Endothelial cell of umbilical vein (primary cell): ENCODE measurements at regions not wholly inside any gene's neighbourhood (a gene's known extent, or its start where the extent isn't known, plus 50 kb on each side); places are given as distances from the start of the nearest gene placed in this dataset.
A peak's percentile ranks its signal among the peaks of the same experiment; 100 is the strongest.

Source experiments
- BruUV-seq: library from RNA; stranded (reverse); fragments of 400-500 nt; replicated peaks from 2 replicates; lab custom pipeline; 2021; lab: Mats Ljungman, UMichigan
- CTCF ChIA-PET: fragments of 300-600, 350-600 bp; sonication (Branson Sonifier 250); formaldehyde crosslinking; loops from one replicate; lab custom pipeline; 2021; ENCODE audit warnings: antibody characterized with exemption, inconsistent platforms; lab: Charles Lee
- POLR2A ChIA-PET: fragments of 300-600, 350-600 bp; sonication (Branson Sonifier 250); formaldehyde crosslinking; loops from one replicate; lab custom pipeline; 2021; ENCODE audit warnings: antibody characterized with exemption, inconsistent platforms; lab: Charles Lee
- DNase-seq: peaks from one replicate; pipeline ENCODE4 v3.0.0-alpha.2; 2011; ENCODE audit warnings: low read depth, low spot score
- FAIRE-seq: peaks from 2 replicates; lab custom pipeline; 2011; peaks lifted over from hg19 to GRCh38; lab: Jason Lieb, UNC
- H2AFZ ChIP-seq: 2 replicates; pipeline ENCODE4 v1.6.0; 2012; ENCODE audit warnings: low read depth, low read length, control low read depth, inconsistent platforms
- H3K27ac ChIP-seq: 2 replicates; pipeline ENCODE4 v1.5.1; 2011; ENCODE audit warnings: low read depth, mild to moderate bottlenecking, control low read depth, low read length, moderate library complexity; ENCODE audit not compliant: insufficient read depth
- H3K27me3 ChIP-seq, 2 experiments: 2 replicates each; pipeline versions ENCODE4 v1.6.0 to v1.6.1; 2011; ENCODE audit warnings: low read length in 2 of 2, mixed read lengths in 1 of 2; ENCODE audit not compliant: control insufficient read depth in 2 of 2, insufficient read depth in 2 of 2
- H3K36me3 ChIP-seq, 2 experiments: 2 replicates in 1 of 2; 3 replicates in 1 of 2; pipeline ENCODE4 v1.5.1; 2011; ENCODE audit warnings: low read length in 2 of 2, mild to moderate bottlenecking in 1 of 2, moderate library complexity in 1 of 2; ENCODE audit not compliant: control insufficient read depth in 2 of 2, insufficient read depth in 2 of 2; ENCODE audit errors: extremely low read depth in 1 of 2
- H3K4me1 ChIP-seq: 3 replicates; pipeline ENCODE4 v1.5.1; 2011; ENCODE audit warnings: mild to moderate bottlenecking, low read length; ENCODE audit not compliant: control insufficient read depth, insufficient read depth; ENCODE audit errors: extremely low read depth
- H3K4me2 ChIP-seq: 2 replicates; pipeline ENCODE4 v1.6.1; 2011; ENCODE audit warnings: low read length, control low read depth, mixed read lengths; ENCODE audit not compliant: insufficient read depth
- H3K4me3 ChIP-seq, 3 experiments: fragments of 200-600 bp in 1 of 3; sonication (generic), shearing (Covaris generic) in 1 of 3; replicated peaks in 1 of 3; 2 replicates each; pipeline ENCODE4 v1.5.1; 2011 to 2016; ENCODE audit warnings: control low read depth in 3 of 3, low read length in 3 of 3, mild to moderate bottlenecking in 2 of 3, inconsistent platforms in 1 of 3, low read depth in 1 of 3, moderate library complexity in 1 of 3; ENCODE audit not compliant: insufficient read depth in 1 of 3
- H3K79me2 ChIP-seq: 2 replicates; pipeline ENCODE4 v1.6.0; 2012; ENCODE audit warnings: low read length, inconsistent platforms; ENCODE audit not compliant: control insufficient read depth, insufficient read depth
- H3K9ac ChIP-seq: replicated peaks from 2 replicates; pipeline ENCODE3; 2011; ENCODE audit warnings: low read length, control low read depth; ENCODE audit not compliant: insufficient read depth; ENCODE audit errors: extremely low read depth
- H3K9me1 ChIP-seq: replicated peaks from 3 replicates; pipeline ENCODE4 v1.6.0; 2011; ENCODE audit warnings: mild to moderate bottlenecking, low read length; ENCODE audit not compliant: control insufficient read depth, insufficient read depth; ENCODE audit errors: extremely low read depth
- H3K9me3 ChIP-seq: replicated peaks from 2 replicates; pipeline ENCODE4 v1.5.1; 2012; ENCODE audit warnings: low read length, inconsistent platforms; ENCODE audit not compliant: control insufficient read depth, insufficient read depth
- H4K20me1 ChIP-seq: replicated peaks from 2 replicates; pipeline ENCODE3; 2011; ENCODE audit warnings: mild to moderate bottlenecking, low read length; ENCODE audit not compliant: control insufficient read depth, insufficient read depth; ENCODE audit errors: extremely low read depth
- CTCF ChIP-seq, 2 donors: IDR thresholded peaks; 1 replicate in 1 of 2; 2 replicates in 1 of 2; pipeline ENCODE4 v1.5.1; 2011; ENCODE audit warnings: low read length in 2 of 2, mild to moderate bottlenecking in 2 of 2, moderate library complexity in 2 of 2, control low read depth in 1 of 2, inconsistent platforms in 1 of 2, low read depth in 1 of 2; ENCODE audit not compliant: insufficient read depth in 1 of 2; ENCODE audit errors: extremely low read depth in 1 of 2
- EZH2 ChIP-seq: IDR thresholded peaks from 2 replicates; pipeline ENCODE4 v1.6.1; 2012; ENCODE audit warnings: borderline replicate concordance, low read depth, mild to moderate bottlenecking, moderate library complexity, low read length, inconsistent platforms; ENCODE audit not compliant: severe bottlenecking
- FOS ChIP-seq: IDR thresholded peaks from 2 replicates; pipeline ENCODE4 v1.6.1; 2011; ENCODE audit warnings: mild to moderate bottlenecking, low read length, moderate library complexity, borderline replicate concordance; ENCODE audit not compliant: insufficient read depth
- GATA2 ChIP-seq: IDR thresholded peaks from 2 replicates; pipeline ENCODE4 v1.7.0; 2011; ENCODE audit warnings: low read depth, mild to moderate bottlenecking, moderate library complexity, mixed read lengths, low read length; ENCODE audit not compliant: insufficient read length, insufficient read depth
- JUN ChIP-seq: IDR thresholded peaks from 2 replicates; pipeline ENCODE4 v1.6.1; 2011; ENCODE audit warnings: borderline replicate concordance, low read depth; ENCODE audit not compliant: insufficient read length, insufficient read depth
- MYC ChIP-seq: IDR thresholded peaks from one replicate; pipeline ENCODE4 v1.6.1; 2011; ENCODE audit warnings: mild to moderate bottlenecking, low read depth, low read length
- POLR2A ChIP-seq: IDR thresholded peaks from 2 replicates; pipeline ENCODE4 v1.6.1; 2012; ENCODE audit warnings: low read depth, mild to moderate bottlenecking, control low read depth, low read length
- dilution Hi-C: fragments of 300-500 bp; cut with MboI; formaldehyde crosslinking; loops from one replicate; pipeline ENCODE4 v1.15.0; 2019; ENCODE audit warnings: low sequenced_read_pairs; ENCODE audit not compliant: extremely low pct_ligation_motif_present
- intact Hi-C: fragments of 100-400 bp; cut with micrococcal nuclease; formaldehyde crosslinking; loops from one replicate; pipeline ENCODE4 v1.10.0; 2022
- TF ChIP-seq, protein P1 (sequence below): IDR thresholded peaks from 2 replicates; pipeline ENCODE4 v1.6.1; 2011; ENCODE audit not compliant: insufficient read depth, insufficient read length

GRCh38 chr13:50130123-50130946 is 115.1 kb downstream of the KCNRG start:
- Histone ChIP-seq H3K4me1 (peaks cover 9% of the 10 kb centered on the region), H3K36me3 (no peaks in the 10 kb centered on the region), H3K4me3 (peak overlapping the region; percentile 1 to 35 (median 20)), H3K9ac (no peak overlapping the region), H2AFZ (peak overlapping the region; percentile 71), H3K9me3 (no peaks in the 10 kb centered on the region), H4K20me1 (no peaks in the 10 kb centered on the region), H3K4me2 (peak overlapping the region; percentile 70), H3K27ac (no peak overlapping the region), H3K27me3 (peaks cover 39 to 43% of the 10 kb centered on the region in 2 experiments), H3K79me2 (no peaks in the 10 kb centered on the region), H3K9me1 (no peaks in the 10 kb centered on the region)
- CTCF ChIA-PET, result interaction anchor here (0.7 to 1.7 kb wide), 7 partner anchors 15 to 671 kb away, joined by 3 to 6 read pairs (median 3); no protein-coding TSS in a partner anchor
- POLR2A ChIA-PET, result no interaction called here
- TF ChIP-seq CTCF (IDR thresholded peaks at IDR 0.05; ENCODE audit: extremely low read depth in 1 of 2, insufficient read depth in 1 of 2, low read depth in 1 of 2, low read length in 2 of 2), result no peak
- no peak for TF ChIP-seq POLR2A
- TF ChIP-seq EZH2, result no peak
- TF ChIP-seq, protein P1, sequence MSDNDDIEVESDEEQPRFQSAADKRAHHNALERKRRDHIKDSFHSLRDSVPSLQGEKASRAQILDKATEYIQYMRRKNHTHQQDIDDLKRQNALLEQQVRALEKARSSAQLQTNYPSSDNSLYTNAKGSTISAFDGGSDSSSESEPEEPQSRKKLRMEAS, result no peak
- TF ChIP-seq JUN, result no peak
- no peak for TF ChIP-seq GATA2
- no peak for TF ChIP-seq MYC
- TF ChIP-seq FOS, result no peak
- intact Hi-C loops, result no loop called here
- BruUV-seq, result no TSS peak
- dilution Hi-C loops, result no loop called here
- DNase-seq (peak; percentile 53), FAIRE-seq (no peak)
